HG02870 (cell line): ENCODE measurements at regions not wholly inside any gene's neighbourhood (a gene's known extent, or its start where the extent isn't known, plus 50 kb on each side); places are given as distances from the start of the nearest gene placed in this dataset.
A peak's percentile ranks its signal among the peaks of the same experiment; 100 is the strongest.

Experiments
- ATAC-seq: cut with Tn5 transposase; IDR thresholded peaks from one replicate; pipeline ENCODE4 v1.9.1; 2021; ENCODE audit warnings: mild to moderate bottlenecking, moderate library complexity; ENCODE audit not compliant: unreplicated experiment

- ATAC-seq: no peak
Measured at GRCh38 chr2:220509096-220509757, 881.8 kb downstream of the SLC4A3 start.

DNA sequence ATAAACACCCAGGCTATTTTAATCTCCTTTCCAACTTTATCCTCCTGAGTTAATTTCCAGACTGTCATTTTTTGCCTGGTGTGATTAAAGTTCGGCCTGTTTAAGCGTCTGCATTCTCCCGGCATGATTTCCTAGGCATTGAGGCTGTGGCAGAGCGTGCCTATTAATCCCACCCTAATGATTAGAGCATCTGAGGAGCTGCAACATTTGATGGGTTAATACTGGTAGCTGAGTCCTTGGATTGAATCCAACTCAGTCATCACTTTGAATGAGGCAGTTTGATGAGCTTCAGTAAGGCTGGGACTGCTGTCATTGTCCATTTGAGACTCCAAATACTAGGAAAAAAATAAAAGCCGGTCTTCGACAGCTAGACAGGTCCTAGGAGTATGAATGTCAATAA, 882.5 kb downstream of the SLC4A3 start:
- ATAC-seq: no peak

- ATAC-seq: no peak
Measured at GRCh38 chr2:220510668-220511067, 883.2 kb downstream of the SLC4A3 start.

DNA sequence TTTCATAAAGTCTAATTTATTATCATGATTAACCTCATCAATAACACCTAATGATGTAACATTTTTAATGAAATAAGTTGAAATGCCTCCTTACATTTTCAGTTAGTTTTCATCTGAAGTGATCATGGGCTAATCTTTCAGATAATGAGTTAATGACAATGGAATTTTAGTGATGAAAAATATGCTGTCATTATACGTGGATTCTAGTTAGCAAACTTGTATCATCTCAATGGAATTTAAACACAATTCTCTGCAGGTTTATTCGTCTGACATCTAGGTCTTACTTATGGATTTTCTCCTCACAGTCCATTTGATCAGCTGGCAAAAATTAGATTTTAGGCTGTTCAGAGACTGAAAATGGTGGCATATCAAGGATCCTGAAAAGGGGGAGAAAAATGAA, 885.0 kb downstream of the SLC4A3 start:
- no peak for ATAC-seq

- ATAC-seq: no peak
Measured at GRCh38 chr2:220513573-220514288, 886.3 kb downstream of the SLC4A3 start.

DNA sequence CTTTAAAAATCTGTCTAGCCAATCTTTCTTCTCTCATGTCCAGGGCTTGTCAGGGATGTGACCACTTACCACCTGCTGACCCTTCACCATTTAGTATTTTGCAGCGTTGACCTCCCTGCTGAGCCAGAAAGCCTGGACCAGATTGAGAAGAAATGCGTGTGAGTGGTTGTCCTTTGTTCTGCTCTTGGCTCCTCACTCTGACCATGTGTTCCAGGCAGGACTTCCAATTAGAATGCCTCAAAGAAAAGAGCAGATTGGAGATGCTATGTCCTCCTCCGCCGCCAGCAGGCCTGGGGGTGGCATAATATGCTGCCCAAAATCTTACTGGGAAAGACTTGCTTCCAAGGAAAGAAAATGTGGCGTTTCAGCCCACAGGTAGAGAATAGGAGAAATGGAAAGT, 894.1 kb downstream of the SLC4A3 start:
- ATAC-seq: no peak

- no peak for ATAC-seq
Measured at GRCh38 chr2:220528180-220528675, 900.8 kb downstream of the SLC4A3 start.

DNA sequence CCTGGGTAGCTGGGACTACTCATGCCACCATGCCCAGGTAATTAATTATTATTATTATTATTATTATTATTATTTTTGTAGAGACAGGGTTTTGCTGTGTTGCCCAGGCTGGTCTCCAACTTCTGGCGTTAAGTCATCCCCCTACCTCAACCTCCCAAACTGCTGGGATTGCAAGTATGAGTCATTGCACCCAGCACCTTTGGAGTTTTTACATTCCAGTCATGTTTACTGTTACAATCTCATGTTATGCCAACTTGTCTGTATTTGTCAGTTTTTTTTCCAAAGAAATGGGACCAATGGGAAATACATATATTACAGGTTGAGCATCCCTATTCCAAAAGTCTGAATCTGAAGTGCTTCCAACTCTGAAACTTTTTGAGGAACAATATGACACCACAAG, 903.8 kb downstream of the SLC4A3 start:
- ATAC-seq: no peak

- peak; percentile 98 for ATAC-seq
Measured at GRCh38 chr2:220533485-220533884, 906.1 kb downstream of the SLC4A3 start.

- ATAC-seq: no peak
Measured at GRCh38 chr2:220539481-220539880, 912.1 kb downstream of the SLC4A3 start.

DNA sequence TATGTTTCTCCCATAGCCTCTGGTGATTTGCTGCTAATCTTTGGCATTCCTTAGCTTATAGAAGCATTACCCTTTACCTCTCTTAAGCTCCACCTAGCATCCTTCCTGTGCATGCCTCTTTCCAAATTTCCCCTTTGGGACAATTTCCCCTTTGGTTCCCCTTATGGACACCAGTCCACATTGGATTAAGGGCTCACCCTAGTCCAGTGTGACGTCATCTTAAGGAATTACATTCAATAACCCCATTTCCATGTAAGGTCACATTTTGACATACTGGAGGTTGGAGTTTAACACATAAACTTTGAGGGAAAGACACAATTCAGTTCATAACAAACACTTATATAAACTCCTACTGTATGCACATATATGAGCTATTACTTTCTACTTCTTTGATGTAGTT, 916.6 kb downstream of the SLC4A3 start:
- ATAC-seq: no peak

DNA sequence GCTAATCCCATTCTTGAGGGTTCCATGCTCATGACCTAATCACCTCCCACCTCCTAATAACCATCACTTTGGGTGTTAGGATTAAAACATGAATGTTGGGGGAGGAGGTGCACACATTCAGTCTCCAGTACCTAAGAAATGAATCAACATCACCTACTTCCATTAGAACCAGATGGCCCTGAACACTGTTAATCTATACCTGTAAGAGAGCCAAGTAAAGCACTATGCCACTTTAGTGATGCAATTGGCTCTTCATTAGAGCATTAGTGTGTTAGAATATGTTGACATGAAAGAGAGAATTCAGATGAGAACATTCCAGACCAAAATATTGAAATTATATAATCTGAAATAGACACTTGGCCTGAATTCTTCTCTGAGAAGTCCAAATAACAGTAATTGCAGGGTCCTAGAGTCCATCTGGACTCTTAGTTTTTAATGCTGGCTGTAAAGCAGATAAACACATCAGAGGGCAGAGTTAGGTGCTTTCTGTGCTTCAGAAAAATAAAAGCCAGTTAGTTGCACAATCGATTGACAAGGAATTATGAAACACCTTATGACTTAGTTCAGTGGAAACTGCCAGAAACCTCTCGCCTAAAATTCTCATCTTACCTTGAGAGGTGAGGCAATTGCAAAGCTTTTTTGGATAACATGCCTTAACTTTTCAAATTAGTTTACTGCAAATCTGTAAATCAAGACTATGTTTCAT, 923.7 kb downstream of the SLC4A3 start:
- ATAC-seq: no peak

DNA sequence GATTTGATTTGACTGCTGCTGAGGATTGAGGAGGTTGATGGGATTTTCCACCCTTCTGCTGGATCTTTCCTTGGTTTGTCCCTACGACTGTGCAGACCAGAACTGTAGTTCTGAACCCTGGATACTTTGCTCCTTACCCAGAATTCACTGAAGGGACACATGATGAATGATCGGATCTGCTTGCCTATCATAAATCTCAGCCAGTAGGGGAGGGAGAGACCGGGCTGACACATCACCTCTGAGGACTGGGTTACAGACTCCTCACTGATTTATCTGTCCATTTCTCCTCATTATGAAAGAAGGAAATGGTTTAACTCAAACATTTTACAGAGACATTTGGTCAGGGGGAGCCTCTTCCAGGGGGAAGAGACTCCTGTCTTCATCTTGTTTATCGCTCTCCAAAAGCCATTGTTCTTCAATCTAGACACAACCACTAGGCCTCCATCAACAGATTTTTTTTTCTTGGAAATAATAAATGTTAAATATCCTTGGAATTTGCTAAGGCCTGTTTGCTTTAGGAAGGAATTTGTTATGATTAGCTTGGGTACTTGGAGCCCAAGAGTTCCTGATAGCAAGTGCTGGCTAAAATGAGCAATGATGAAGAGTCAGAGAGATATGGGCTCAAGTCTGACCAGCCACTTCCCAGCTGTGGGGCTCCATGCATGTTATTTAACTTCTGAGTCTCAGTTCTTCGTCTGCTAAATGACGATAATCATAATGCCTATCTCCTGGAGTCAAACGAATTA, 925.5 kb downstream of the SLC4A3 start:
- no peak for ATAC-seq

GRCh38 chr2:220555961-220556630, 928.7 kb downstream of the SLC4A3 start:
- ATAC-seq: no peak

- ATAC-seq: no peak
Measured at GRCh38 chr2:220556658-220557057, 929.2 kb downstream of the SLC4A3 start.

DNA sequence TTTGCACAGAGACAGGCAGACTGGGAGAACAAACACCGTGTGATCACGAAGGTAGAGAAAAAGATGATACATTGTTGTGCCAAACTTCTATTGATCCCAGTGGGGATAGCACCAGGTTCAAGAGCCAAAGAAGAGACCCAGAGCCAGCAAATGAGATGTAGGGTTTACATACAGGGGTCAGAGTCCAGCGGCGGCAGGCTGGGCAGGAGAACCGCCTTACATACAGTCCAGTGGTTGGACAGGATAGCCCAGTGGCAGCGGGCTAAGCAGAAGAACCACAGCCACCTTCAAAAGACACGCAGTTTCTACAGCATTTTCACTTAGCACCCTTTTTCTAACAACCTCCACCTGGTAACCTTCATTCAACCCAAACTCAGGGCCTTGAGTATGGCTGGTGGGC, 932.8 kb downstream of the SLC4A3 start:
- no peak for ATAC-seq

DNA sequence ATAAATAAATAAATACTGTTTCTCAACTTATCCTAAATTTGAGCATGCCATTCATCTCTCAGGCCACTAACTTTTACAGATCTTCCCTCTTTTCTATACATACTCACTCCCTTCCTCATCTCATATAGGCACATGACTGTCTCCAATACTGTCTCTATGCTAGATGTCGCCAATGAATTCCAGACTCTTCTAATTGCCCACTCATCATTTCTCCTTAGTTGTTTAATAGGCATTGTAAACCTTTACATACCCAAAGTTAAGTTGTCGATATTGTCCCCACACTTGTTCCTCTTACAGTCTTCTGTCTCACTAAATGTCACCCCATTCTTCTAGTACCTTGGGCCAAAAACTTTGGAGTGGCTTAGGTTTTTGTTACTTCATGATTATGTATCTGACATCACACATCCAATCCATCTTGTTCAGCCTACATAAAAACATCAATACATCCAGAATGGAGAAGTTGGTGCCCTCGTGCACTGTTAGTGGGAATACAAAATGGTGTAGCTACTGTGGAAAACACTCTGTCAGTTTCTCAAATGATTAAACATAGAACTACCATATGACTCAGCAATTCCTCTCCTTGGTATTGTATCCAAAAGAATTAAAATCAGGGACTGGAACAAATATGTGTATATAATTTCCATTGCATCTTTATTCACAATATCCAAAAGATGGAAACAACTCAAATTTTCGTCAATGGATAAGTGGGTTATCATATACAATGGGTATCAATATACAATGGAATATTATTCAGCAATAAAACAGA, 935.1 kb downstream of the SLC4A3 start:
- no peak for ATAC-seq

- ATAC-seq: no peak
Measured at GRCh38 chr2:220568296-220568695, 940.9 kb downstream of the SLC4A3 start.

GRCh38 chr2:220569112-220569897, 941.9 kb downstream of the SLC4A3 start:
- no peak for ATAC-seq
